Suprapubic skin (tissue), 3 donors: ENCODE measurements at regions not wholly inside any gene's neighbourhood (a gene's known extent, or its start where the extent isn't known, plus 50 kb on each side); places are given as distances from the start of the nearest gene placed in this dataset.

ENCODE experiments used
- CTCF ChIP-seq, 2 donors: fragments of 200-600 bp in 1 of 2; fragments of 450-650 bp in 1 of 2; sonication (generic) in 1 of 2; IDR thresholded peaks; one replicate each; pipeline ENCODE4 v1.5.1; 2016 to 2019; ENCODE audit warnings: antibody characterized with exemption in 2 of 2, mild to moderate bottlenecking in 1 of 2, moderate library complexity in 1 of 2
- POLR2A ChIP-seq, 2 donors: fragments of 450-650 bp; IDR thresholded peaks; one replicate each; pipeline ENCODE4 v1.6.1; 2017; ENCODE audit warnings: antibody characterized with exemption in 2 of 2, mild to moderate bottlenecking in 2 of 2, moderate library complexity in 2 of 2

- TF ChIP-seq CTCF (IDR thresholded peaks at IDR 0.05) (no peak), POLR2A (IDR thresholded peaks at IDR 0.05) (no peak)
Measured at GRCh38 chr11:19598876-19599486, 113.7 kb upstream of the NAV2 start.
